ENCODE measurements at regions not wholly inside any gene's neighbourhood (a gene's known extent, or its start where the extent isn't known, plus 50 kb on each side); places are given as distances from the start of the nearest gene placed in this dataset.
A peak's percentile ranks its signal among the peaks of the same experiment; 100 is the strongest.

DNA sequence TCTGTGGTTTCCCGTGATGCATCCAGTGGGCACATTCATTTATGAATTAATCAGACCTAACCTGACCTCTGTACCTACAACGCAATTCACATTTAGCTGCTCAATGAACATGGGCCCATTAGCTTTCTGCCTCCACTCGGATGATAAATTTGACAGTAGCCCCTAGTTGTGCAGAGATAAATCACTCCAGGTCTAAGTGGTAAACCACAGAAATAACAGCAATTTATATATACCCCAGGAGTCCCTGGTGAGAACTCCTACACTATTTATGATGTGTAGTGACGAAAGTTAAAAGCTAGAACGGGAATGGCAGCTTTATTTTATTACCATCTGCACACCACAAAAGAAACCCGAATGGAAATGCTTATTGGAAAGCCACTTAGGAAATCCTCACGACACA, 371.5 kb downstream of the HAPSTR1 start:
- no peak for DNase-seq (ENCODE audit: low read depth)
- in situ Hi-C loops (cut with HindIII; ENCODE audit: low sequenced_read_pairs): no loop called here
- TF ChIP-seq, protein P1, sequence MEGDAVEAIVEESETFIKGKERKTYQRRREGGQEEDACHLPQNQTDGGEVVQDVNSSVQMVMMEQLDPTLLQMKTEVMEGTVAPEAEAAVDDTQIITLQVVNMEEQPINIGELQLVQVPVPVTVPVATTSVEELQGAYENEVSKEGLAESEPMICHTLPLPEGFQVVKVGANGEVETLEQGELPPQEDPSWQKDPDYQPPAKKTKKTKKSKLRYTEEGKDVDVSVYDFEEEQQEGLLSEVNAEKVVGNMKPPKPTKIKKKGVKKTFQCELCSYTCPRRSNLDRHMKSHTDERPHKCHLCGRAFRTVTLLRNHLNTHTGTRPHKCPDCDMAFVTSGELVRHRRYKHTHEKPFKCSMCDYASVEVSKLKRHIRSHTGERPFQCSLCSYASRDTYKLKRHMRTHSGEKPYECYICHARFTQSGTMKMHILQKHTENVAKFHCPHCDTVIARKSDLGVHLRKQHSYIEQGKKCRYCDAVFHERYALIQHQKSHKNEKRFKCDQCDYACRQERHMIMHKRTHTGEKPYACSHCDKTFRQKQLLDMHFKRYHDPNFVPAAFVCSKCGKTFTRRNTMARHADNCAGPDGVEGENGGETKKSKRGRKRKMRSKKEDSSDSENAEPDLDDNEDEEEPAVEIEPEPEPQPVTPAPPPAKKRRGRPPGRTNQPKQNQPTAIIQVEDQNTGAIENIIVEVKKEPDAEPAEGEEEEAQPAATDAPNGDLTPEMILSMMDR (IDR thresholded peaks at IDR 0.05; ENCODE audit: low read depth, low read length, missing control alignments): no peak

DNA sequence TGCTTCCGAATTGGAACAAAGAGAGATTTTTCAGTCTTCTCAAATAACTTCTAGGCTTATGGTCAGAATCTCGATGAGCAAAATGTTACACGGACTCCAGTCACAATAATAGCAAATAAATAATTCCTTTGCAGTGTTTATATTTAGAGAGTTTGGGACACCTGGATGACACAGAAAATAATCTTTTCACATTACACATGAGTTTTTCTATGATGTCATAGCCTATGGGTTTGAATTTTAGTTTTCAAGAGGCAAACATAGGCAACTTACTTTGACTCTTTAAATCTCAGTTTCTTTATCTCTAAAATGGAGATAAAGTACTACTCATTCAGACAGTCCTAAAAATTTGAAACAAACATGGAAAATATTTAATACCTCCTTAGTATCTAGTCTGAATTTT, 372.0 kb downstream of the HAPSTR1 start:
- H3K4me3 ChIP-seq (ENCODE audit: low read depth, low read length): no peak overlapping the region
- in situ Hi-C loops (cut with HindIII; ENCODE audit: low sequenced_read_pairs): no loop called here
- TF ChIP-seq, protein P1 (IDR thresholded peaks at IDR 0.05; ENCODE audit: low read depth, low read length, missing control alignments): no peak
- DNase-seq (ENCODE audit: low read depth): no peak

More for the DNA sequence above, 371.5 kb downstream of the HAPSTR1 start:
- H3K4me3 ChIP-seq (ENCODE audit: low read depth, low read length): no peak overlapping the region

DNA sequence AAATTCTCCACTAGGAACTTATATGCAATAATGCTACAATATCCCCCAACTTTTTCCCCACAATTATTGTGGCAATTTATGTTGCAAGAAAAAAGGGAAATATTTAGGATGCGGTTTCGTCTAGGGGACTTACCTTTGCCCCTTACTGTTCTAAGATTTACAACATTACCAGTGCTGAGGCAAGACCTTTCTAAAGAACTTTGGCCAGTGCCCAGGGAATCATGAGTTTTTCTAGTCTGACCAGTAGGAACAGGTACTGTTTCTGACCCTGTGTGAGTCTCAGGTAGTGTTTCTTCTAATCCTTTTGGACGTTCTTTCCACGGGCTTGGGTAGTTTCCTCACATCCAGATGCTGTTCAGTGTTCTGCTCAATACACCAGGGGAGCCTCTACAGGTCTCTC, 373.7 kb downstream of the HAPSTR1 start:
- TF ChIP-seq, protein P1 (IDR thresholded peaks at IDR 0.05; ENCODE audit: low read depth, low read length, missing control alignments): no peak
- in situ Hi-C loops (cut with HindIII; ENCODE audit: low sequenced_read_pairs): no loop called here
- DNase-seq (ENCODE audit: low read depth): no peak
- no peak overlapping the region for H3K4me3 ChIP-seq (ENCODE audit: low read depth, low read length)

DNA sequence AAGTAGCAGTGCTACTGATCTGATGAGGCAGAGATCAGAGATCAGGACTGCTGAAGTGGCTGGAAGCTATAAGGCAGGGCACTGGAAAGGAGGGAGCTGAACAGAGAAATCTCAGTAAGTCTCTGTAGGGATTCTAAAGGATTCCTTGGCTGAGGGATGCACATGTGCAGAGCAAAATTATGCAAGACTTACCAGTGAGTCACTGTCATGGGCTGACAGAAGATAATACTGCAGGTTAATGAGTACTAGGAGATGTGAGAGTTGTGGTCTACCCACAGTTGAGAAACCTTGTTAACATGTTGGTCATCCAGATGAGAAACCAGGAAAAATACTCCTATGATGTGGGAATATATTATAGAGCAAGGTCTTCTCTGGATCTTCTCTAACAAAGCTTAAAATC, 378.1 kb downstream of the HAPSTR1 start:
- in situ Hi-C loops (cut with HindIII; ENCODE audit: low sequenced_read_pairs): no loop called here
- no peak overlapping the region for H3K4me3 ChIP-seq (ENCODE audit: low read depth, low read length)
- DNase-seq (ENCODE audit: low read depth): peak; percentile 15
- TF ChIP-seq, protein P1 (IDR thresholded peaks at IDR 0.05; ENCODE audit: low read depth, low read length, missing control alignments): no peak

DNA sequence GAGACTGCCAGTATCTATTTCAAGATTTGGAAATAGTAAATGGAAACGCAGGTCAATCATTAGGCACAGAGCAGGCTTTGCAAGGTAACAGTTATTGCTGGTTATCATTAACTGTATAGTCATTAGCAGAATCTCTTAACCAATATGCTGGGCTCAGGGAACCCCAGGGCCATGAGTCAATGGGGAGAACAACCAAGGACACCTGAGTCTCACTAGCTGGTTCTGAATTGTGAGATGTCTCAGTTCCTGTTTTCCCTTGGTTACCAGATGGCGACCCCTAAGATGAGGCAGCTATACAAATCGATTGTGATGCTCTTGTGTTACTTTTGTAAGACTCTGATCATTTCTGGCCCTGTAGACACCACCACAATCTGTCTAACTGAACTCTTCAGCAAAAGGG, 385.3 kb downstream of the HAPSTR1 start:
- TF ChIP-seq, protein P1 (IDR thresholded peaks at IDR 0.05; ENCODE audit: low read depth, low read length, missing control alignments): no peak
- in situ Hi-C loops (cut with HindIII; ENCODE audit: low sequenced_read_pairs): loop anchor here (5.0 to 25.0 kb wide), 2 partner anchors 94 to 186 kb away; no protein-coding TSS in a partner anchor
- H3K4me3 ChIP-seq (ENCODE audit: low read depth, low read length): no peak overlapping the region
- no peak for DNase-seq (ENCODE audit: low read depth)

DNA sequence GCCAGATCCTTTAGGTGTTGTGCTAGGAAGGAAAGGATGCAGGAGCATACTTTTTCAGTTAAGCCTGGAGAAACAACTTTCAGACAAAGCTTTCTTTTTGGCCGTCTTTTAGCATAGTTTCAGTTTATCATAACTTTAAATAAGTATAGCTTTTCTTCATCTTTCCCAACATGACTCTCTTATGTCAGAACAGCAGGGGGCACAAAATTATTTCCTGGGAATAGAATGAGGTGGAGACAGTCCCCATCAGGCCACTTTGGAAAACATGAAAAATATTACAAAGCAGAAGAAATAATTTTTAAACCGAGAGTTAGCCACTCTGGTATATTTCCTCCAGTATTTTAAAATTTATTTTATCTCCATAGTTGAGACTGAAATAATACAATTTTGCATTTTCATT, 387.6 kb downstream of the HAPSTR1 start:
- in situ Hi-C loops (cut with HindIII; ENCODE audit: low sequenced_read_pairs): loop anchor here (5.0 to 25.0 kb wide), 2 partner anchors 97 to 183 kb away; no protein-coding TSS in a partner anchor
- no peak for DNase-seq (ENCODE audit: low read depth)
- H3K4me3 ChIP-seq (ENCODE audit: low read depth, low read length): no peak overlapping the region
- TF ChIP-seq, protein P1 (IDR thresholded peaks at IDR 0.05; ENCODE audit: low read depth, low read length, missing control alignments): no peak

All from astrocyte of the cerebellum (primary cell).